BLaER1 (cell line): ENCODE measurements at regions not wholly inside any gene's neighbourhood (a gene's known extent, or its start where the extent isn't known, plus 50 kb on each side); places are given as distances from the start of the nearest gene placed in this dataset.

Experiments
- H3K27ac ChIP-seq: shearing (Covaris generic); formaldehyde crosslinking; 2 replicates; pipeline ENCODE4 v1.8.1; 2022
- H3K27me3 ChIP-seq: shearing (Covaris generic); formaldehyde crosslinking; 2 replicates; pipeline ENCODE4 v1.8.1; 2022
- H3K36me3 ChIP-seq: shearing (Covaris generic); formaldehyde crosslinking; 2 replicates; pipeline ENCODE4 v1.8.1; 2022
- H3K4me1 ChIP-seq: shearing (Covaris generic); formaldehyde crosslinking; 2 replicates; pipeline ENCODE4 v1.8.1; 2022
- H3K4me2 ChIP-seq: shearing (Covaris generic); formaldehyde crosslinking; 2 replicates; pipeline ENCODE4 v1.8.1; 2022
- H3K4me3 ChIP-seq: shearing (Covaris generic); formaldehyde crosslinking; 2 replicates; pipeline ENCODE4 v1.8.1; 2022
- H3K9ac ChIP-seq: shearing (Covaris generic); formaldehyde crosslinking; 2 replicates; pipeline ENCODE4 v1.8.1; 2022
- H3K9me3 ChIP-seq: shearing (Covaris generic); formaldehyde crosslinking; 2 replicates; pipeline ENCODE4 v1.8.1; 2022
- H4K20me1 ChIP-seq: shearing (Covaris generic); formaldehyde crosslinking; 2 replicates; pipeline ENCODE4 v1.8.1; 2022
- Cebpa-rat ChIP-seq: shearing (Covaris generic); IDR thresholded peaks from 2 replicates; pipeline ENCODE4 v1.8.1; 2022

DNA sequence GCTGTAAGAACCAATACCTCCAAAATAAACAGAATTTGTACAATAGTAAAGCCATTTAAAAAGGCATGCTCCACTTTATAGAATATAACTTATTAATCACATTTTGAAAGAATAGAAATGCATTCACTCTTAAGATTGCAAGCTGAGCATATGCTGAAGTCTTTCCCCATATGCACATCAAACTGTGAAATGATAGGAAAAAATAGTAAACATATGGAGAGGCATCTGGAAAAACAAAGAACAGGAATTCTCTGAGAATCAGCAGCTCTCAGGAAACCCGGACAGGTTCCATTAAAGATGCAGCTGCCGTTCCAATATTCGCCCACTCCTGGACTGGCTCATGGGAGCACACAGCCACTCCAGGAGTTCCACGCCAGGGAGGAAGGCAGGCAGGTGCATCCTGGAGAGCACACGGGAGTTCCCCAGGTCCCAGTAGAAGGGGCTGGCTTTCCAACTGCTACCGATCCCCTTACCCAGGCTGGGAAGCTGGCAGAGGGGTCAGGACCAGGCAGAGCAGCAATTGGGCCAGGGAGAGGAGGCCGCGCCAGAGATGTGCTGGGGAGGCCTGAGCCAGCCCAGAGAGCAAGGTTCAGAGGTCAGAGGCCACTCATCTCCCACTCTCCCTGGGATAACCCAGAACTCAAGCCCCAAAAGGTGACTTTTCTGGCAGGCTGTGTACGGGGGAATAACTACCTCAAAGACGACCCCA, 111.1 kb downstream of the DLL1 start:
- no peaks in the 10 kb centered on the region for H3K36me3 ChIP-seq
- no peak overlapping the region for H3K27ac ChIP-seq
- no peak overlapping the region for H3K9ac ChIP-seq
- H3K27me3 ChIP-seq, result no peaks in the 10 kb centered on the region
- H3K4me1 ChIP-seq, result peaks cover 7% of the 10 kb centered on the region
- no peak overlapping the region for H3K4me3 ChIP-seq
- no peak overlapping the region for H3K4me2 ChIP-seq
- no peaks in the 10 kb centered on the region for H4K20me1 ChIP-seq
- no peak for TF ChIP-seq Cebpa-rat
- H3K9me3 ChIP-seq, result peaks cover 6% of the 10 kb centered on the region; the same call in 1 of the 2 replicates

DNA sequence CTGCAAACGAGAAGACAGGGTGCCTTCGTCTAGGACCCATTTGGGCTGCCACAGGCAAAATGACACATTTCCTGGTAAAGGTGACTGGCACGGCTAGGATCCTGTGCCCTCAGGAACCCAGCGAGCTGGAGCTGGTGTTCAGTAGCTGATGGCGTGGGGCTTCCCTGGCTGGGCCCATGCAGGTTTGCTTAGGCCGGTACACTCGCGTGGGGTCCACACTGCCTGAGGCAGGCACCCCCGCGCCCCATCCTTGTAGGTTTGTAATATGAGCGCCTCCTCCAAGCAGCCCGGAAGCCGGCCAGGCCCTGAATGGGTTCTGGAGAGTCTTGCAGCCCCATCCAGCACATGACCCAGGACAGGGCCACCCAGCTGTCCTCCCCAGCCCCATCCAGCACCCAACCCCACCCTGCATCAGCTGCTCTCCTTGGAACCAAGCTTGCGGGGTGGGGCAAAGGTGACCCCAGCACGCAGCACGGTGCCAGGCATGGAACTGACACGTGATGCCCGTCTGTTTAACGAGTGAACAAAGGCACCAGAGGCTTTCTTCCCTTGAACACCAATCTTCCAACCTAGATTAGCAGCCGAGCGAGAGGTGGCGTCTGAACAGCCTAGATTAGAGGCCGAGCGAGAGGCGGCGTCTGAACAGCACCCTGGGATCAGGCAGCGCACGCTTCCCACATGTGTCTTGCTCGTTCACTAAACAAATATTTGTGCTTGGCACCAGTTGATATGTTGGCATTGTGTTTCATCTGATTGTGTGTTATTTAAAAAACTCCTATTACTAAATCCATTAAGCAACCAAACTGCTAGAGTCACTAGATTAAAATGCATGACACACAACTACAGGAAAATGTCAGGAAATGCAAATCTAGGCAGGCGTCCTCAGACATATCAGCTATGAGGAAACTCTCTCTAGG, 112.1 kb downstream of the DLL1 start:
- H3K27ac ChIP-seq, result no peak overlapping the region

DNA sequence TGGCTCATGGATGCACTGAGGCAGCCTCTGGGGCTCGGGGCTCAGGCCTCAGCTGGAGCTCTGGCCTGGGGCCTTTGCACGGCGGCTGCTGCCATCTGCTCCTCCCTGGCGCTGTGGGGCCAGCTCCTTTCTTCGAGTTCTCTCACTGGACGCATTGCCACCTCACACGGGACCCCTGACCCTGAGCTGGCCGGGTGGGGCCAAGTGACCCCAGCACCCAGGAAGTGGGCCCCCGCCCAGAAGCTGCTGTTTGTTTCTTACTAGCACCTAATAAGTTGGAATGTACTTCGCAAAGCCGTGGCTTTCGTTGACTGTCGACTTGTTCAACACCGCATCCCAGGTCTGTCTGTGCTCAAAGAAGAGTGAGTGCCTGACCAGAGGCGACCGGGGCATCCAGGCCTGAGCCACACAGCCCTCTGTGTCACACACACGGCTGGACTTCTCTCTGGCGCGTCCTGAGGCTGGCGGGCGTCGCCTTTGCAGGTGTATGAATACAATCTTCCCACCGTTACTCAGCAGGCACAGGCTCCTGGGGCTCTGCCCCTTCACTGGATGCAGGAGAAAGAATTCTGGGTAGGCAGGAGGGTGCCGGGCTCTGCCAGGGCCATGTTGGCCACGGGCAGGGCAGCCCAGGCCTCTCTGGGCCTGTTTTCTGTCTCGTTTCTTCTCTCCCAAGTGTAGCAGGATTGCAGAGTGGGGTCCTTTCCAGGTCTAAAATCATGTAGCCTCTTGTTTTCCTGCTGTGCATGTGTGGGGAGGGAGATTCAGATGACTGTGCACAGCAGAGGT, 112.9 kb downstream of the DLL1 start:
- TF ChIP-seq Cebpa-rat, result no peak
- Histone ChIP-seq H4K20me1 (no peaks in the 10 kb centered on the region), H3K9me3 (peaks cover 6% of the 10 kb centered on the region; the same call in 1 of the 2 replicates), H3K4me1 (peaks cover 25% of the 10 kb centered on the region), H3K36me3 (no peaks in the 10 kb centered on the region), H3K4me3 (no peak overlapping the region), H3K9ac (no peak overlapping the region), H3K4me2 (no peak overlapping the region), H3K27ac (no peak overlapping the region), H3K27me3 (no peaks in the 10 kb centered on the region)

More for the DNA sequence above, 112.1 kb downstream of the DLL1 start:
- Histone ChIP-seq H3K4me2 (no peak overlapping the region), H3K9me3 (peaks cover 6% of the 10 kb centered on the region; the same call in 1 of the 2 replicates), H3K36me3 (no peaks in the 10 kb centered on the region), H3K4me1 (peaks cover 17% of the 10 kb centered on the region), H3K27me3 (no peaks in the 10 kb centered on the region), H3K9ac (no peak overlapping the region), H4K20me1 (no peaks in the 10 kb centered on the region), H3K4me3 (no peak overlapping the region)
- no peak for TF ChIP-seq Cebpa-rat

DNA sequence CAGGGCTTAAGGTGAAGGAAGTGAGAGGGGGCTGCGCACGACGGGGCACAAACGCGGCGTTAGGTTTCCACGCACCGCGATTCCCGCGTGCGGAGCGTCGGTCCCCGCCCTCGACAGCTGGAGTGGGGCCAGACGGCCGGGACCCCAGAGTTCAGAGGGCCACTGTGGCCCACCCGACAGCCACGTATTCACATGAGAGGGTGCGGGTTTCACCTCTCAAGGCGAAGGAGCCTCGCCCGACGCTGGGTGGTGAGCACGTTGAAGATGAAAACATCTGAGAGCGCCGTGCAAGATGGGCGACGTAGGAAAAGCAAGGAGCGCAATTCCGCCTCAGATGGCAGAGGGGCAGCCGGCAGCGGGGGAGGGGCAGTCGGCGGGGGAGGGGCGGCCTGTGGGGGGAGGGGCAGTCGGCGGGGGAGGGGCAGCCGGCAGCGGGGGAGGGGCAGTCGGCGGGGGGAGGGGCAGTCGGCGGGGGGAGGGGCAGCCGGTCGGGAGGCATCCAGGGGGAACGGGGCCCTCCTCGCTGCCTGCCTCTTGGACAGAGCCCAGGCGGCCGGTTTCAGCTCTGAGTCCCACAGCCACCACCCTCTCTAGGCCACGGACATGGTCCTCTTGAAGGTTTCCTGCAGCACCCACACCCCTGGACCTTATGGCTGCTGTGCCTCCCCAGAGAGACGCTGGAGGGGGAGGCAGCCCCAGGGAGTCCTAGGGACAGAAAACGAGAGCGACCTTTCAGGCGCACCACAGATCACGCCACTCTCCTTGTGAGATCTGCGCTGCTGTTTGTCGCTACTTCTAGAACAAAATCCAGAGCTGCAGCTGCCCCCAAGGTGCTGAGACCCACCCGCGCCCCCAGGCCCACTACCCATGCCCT, 113.7 kb downstream of the DLL1 start:
- H3K27me3 ChIP-seq, result no peaks in the 10 kb centered on the region
- peaks cover 5% of the 10 kb centered on the region; the same call in 1 of the 2 replicates for H3K9me3 ChIP-seq
- no peak overlapping the region for H3K9ac ChIP-seq
- TF ChIP-seq Cebpa-rat, result no peak
- no peaks in the 10 kb centered on the region for H3K36me3 ChIP-seq
- no peak overlapping the region for H3K4me3 ChIP-seq
- no peak overlapping the region for H3K27ac ChIP-seq
- no peak overlapping the region for H3K4me2 ChIP-seq
- no peaks in the 10 kb centered on the region for H4K20me1 ChIP-seq
- peaks cover 25% of the 10 kb centered on the region for H3K4me1 ChIP-seq

DNA sequence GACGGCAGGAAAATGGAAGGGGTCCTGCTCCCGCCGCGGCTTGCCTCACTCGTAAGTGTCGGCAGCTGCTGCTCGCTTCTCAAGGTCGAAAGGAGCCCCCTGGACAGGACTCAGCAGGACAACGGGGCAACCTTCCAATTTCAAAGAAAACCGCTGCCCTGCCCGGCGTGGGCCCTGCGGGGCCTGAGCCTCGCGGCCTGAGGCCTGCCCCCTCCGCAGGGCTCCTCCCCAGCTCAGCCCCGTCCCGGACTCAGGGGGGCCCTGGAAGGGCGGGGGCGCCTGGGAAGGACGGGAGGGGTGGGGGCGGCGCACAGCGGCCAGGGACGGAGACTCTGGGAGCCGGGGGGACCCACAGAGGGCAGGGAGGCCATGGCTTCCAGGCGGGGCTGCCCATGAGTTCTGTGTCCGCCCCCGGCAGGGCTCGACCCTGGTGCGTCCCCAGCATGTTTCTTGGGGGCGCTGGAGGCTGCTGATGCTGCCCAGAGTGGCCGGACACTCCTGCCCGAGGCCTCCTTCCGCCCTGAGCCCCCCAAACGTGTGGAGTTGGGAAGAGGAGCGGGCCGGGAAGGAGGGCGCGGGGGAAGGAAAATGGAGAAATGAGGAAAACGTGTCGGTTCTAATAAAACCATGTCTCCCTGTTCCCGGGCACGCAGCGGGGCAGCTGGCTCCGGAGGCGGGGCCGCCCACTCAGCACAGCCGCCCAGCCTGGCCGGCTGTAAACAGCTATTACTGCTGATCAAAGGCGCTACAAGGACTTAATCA, 114.6 kb downstream of the DLL1 start:
- Histone ChIP-seq H3K27ac (no peak overlapping the region), H3K9ac (no peak overlapping the region), H3K4me1 (peaks cover 25% of the 10 kb centered on the region), H4K20me1 (no peaks in the 10 kb centered on the region), H3K4me2 (no peak overlapping the region), H3K36me3 (no peaks in the 10 kb centered on the region), H3K4me3 (no peak overlapping the region), H3K27me3 (no peaks in the 10 kb centered on the region), H3K9me3 (peaks cover 4% of the 10 kb centered on the region)
- no peak for TF ChIP-seq Cebpa-rat

DNA sequence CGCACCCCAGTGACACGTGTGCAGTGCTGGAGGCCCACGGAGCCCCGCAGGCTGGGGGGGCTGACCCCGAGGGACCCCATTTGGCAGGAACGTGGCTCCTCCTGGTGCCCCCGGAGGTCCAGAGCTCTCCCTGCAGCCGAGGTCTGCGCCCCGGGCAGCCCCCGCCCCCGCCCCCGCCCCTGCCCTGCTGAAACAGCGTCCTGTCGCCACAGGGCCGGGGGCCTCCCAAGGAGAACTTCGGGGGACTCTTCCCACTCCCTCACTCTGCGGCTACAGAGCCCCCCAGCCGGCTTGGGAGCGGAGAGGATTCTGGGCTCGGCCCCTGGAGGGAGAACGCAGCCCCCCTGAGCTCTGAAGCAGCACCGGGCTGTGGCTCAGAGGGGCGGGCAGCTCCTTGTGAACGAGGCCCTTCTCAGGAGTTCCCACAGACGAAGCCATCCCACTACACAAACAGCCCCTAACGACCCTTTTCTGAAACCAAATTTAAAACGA, 115.2 kb downstream of the DLL1 start:
- peaks cover 25% of the 10 kb centered on the region for H3K4me1 ChIP-seq
- no peak overlapping the region for H3K4me3 ChIP-seq
- no peaks in the 10 kb centered on the region for H3K36me3 ChIP-seq
- no peak overlapping the region for H3K27ac ChIP-seq
- no peaks in the 10 kb centered on the region for H4K20me1 ChIP-seq
- H3K9ac ChIP-seq, result no peak overlapping the region
- no peak for TF ChIP-seq Cebpa-rat
- H3K27me3 ChIP-seq, result no peaks in the 10 kb centered on the region
- H3K4me2 ChIP-seq, result peak overlapping the region; percentile 53
- H3K9me3 ChIP-seq, result peaks cover 10% of the 10 kb centered on the region

DNA sequence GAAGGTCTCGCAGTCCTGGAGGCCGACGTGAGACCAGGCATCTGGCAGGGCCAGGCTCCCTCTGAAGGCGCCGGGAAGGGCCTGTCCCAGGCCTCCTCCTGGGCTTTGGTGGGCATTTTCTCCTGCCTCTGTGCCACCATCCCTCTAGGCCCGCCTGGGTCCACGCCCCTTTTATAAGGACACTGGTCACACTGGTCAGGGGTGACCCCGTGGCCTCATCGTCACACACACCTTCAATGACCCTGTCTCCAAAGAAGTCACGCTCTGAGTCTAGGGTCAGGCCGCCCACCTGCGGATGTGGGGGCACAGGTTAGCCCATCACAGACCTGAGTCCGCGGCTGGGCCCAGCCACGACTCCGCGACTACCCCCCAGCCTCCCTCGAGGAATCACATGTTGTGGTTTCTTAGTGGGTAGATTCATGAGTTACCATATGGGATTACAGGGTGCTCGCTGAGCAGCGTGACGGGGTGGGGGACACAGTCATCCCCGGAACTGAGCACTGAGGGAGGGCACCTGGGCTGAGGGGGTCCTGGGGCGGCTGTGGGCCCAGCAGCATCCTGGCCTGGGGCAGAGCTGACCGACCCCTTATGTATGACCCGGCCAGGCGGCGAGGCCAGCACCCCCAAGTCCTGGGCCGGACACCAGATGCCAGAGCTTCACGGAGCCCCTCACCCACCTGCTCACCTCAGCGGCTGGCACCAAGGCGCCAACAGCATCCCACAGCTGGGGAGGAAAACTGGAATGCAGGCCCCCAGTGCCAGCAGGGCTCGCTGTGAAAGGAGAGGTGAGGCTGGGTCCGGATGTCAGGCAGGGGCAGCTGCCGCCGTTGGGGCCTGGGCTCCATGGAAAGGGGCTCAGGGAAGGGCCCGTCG, 115.9 kb downstream of the DLL1 start:
- no peaks in the 10 kb centered on the region for H3K36me3 ChIP-seq
- H3K4me2 ChIP-seq, result peak overlapping the region; percentile 53
- no peak overlapping the region for H3K4me3 ChIP-seq
- H3K27me3 ChIP-seq, result no peaks in the 10 kb centered on the region
- no peak overlapping the region for H3K9ac ChIP-seq
- H4K20me1 ChIP-seq, result no peaks in the 10 kb centered on the region
- TF ChIP-seq Cebpa-rat, result no peak
- peaks cover 15% of the 10 kb centered on the region for H3K9me3 ChIP-seq
- H3K4me1 ChIP-seq, result peaks cover 25% of the 10 kb centered on the region
- H3K27ac ChIP-seq, result no peak overlapping the region
